NCI-H2107 treated with DMSO at 0.1 percent for 48 hours (cell line): ENCODE measurements at regions not wholly inside any gene's neighbourhood (a gene's known extent, or its start where the extent isn't known, plus 50 kb on each side); places are given as distances from the start of the nearest gene placed in this dataset.
"Not testable (repeated sequence)": the region's sequence is repeated elsewhere in the genome, so short reads cannot be mapped to it uniquely, and the experiment has no call there.

ENCODE experiments used
- DNase-seq: peaks from one replicate; lab custom pipeline; 2025; ENCODE audit not compliant: unreplicated experiment; lab: John Stamatoyannopoulos, UW

- not testable (repeated sequence) for DNase-seq
These were observed 338.8 kb upstream of the IRX2 start for GRCh38 chr5:3090305-3090704.

- no peak for DNase-seq
These were observed 328.9 kb upstream of the IRX2 start for GRCh38 chr5:3080366-3080765.

GRCh38 chr5:3077684-3078083, 326.2 kb upstream of the IRX2 start:
- DNase-seq, result no peak

GRCh38 chr5:3075309-3075708, 323.8 kb upstream of the IRX2 start:
- DNase-seq, result no peak

- no peak for DNase-seq
These were observed 316.9 kb upstream of the IRX2 start for GRCh38 chr5:3068401-3068800.

GRCh38 chr5:3060283-3060682, 308.8 kb upstream of the IRX2 start:
- no peak for DNase-seq

- no peak for DNase-seq
These were observed 308.0 kb upstream of the IRX2 start for GRCh38 chr5:3059488-3059887.

GRCh38 chr5:3058942-3059341, 307.5 kb upstream of the IRX2 start:
- DNase-seq, result no peak

GRCh38 chr5:3056866-3057265, 305.4 kb upstream of the IRX2 start:
- no peak for DNase-seq

- no peak for DNase-seq
These were observed 299.9 kb upstream of the IRX2 start for GRCh38 chr5:3051400-3051799.

- no peak for DNase-seq
These were observed 299.4 kb upstream of the IRX2 start for GRCh38 chr5:3050863-3051262.

- no peak for DNase-seq
These were observed 297.8 kb upstream of the IRX2 start for GRCh38 chr5:3049261-3049660.

GRCh38 chr5:3047212-3047774, 295.8 kb upstream of the IRX2 start:
- DNase-seq, result no peak

GRCh38 chr5:3043600-3043999, 292.1 kb upstream of the IRX2 start:
- DNase-seq, result no peak

- no peak for DNase-seq
These were observed 289.5 kb upstream of the IRX2 start for GRCh38 chr5:3041001-3041400.

GRCh38 chr5:3036041-3036788, 284.7 kb upstream of the IRX2 start:
- DNase-seq, result no peak

GRCh38 chr5:3035452-3035851, 284.0 kb upstream of the IRX2 start:
- DNase-seq, result no peak

- DNase-seq, result no peak
These were observed 283.4 kb upstream of the IRX2 start for GRCh38 chr5:3034881-3035280.

GRCh38 chr5:3034449-3034848, 283.0 kb upstream of the IRX2 start:
- DNase-seq, result no peak

GRCh38 chr5:3033033-3033755, 281.7 kb upstream of the IRX2 start:
- peak; percentile 10 for DNase-seq

GRCh38 chr5:3032513-3032912, 281.0 kb upstream of the IRX2 start:
- no peak for DNase-seq

GRCh38 chr5:3031733-3032378, 280.4 kb upstream of the IRX2 start:
- DNase-seq, result no peak
